Suprapubic skin (tissue), 4 donors: ENCODE measurements at regions not wholly inside any gene's neighbourhood (a gene's known extent, or its start where the extent isn't known, plus 50 kb on each side); places are given as distances from the start of the nearest gene placed in this dataset.

Source experiments
- DNase-seq, 2 donors: peaks; one replicate each; pipeline ENCODE4 v3.0.0-alpha.2; 2019; ENCODE audit warnings: low spot score in 2 of 2
- H3K27ac ChIP-seq: fragments of 200-600 bp; sonication (generic); one replicate; pipeline ENCODE4 v1.5.1; 2019
- H3K27me3 ChIP-seq: fragments of 200-600 bp; sonication (generic); one replicate; pipeline ENCODE4 v1.5.1; 2019
- H3K36me3 ChIP-seq: fragments of 200-600 bp; sonication (generic); one replicate; pipeline ENCODE4 v1.5.1; 2019
- H3K4me1 ChIP-seq: fragments of 200-600 bp; sonication (generic); one replicate; pipeline ENCODE4 v1.5.1; 2019
- H3K4me3 ChIP-seq: fragments of 200-600 bp; sonication (generic); one replicate; pipeline ENCODE4 v1.5.1; 2019; ENCODE audit warnings: mild to moderate bottlenecking
- H3K9me3 ChIP-seq: fragments of 200-600 bp; sonication (generic); one replicate; pipeline ENCODE4 v1.5.1; 2019
- CTCF ChIP-seq, 2 donors: fragments of 200-600 bp in 1 of 2; fragments of 450-650 bp in 1 of 2; sonication (generic) in 1 of 2; IDR thresholded peaks; one replicate each; pipeline ENCODE4 v1.5.1; 2016 to 2019; ENCODE audit warnings: antibody characterized with exemption in 2 of 2, mild to moderate bottlenecking in 1 of 2, moderate library complexity in 1 of 2
- EP300 ChIP-seq: sonication (generic); formaldehyde crosslinking; IDR thresholded peaks from one replicate; pipeline ENCODE4 v1.6.1; 2017; ENCODE audit warnings: antibody characterized with exemption
- POLR2A ChIP-seq, 2 donors: fragments of 450-650 bp; IDR thresholded peaks; one replicate each; pipeline ENCODE4 v1.6.1; 2017; ENCODE audit warnings: antibody characterized with exemption in 2 of 2, mild to moderate bottlenecking in 2 of 2, moderate library complexity in 2 of 2
- POLR2AphosphoS5 ChIP-seq, 3 donors: sonication (generic); formaldehyde crosslinking; IDR thresholded peaks; one replicate each; pipeline ENCODE4 v1.6.1; 2017; ENCODE audit warnings: antibody characterized with exemption in 3 of 3
- WGBS: methylation state at CpG from one replicate; pipeline ENCODE4 v1.1.5; 2018; 5-methylcytosine and 5-hydroxymethylcytosine counted together

- Histone ChIP-seq H3K36me3 (no peaks in the 10 kb centered on the region), H3K27ac (no peak overlapping the region), H3K9me3 (no peaks in the 10 kb centered on the region), H3K4me1 (no peaks in the 10 kb centered on the region), H3K27me3 (no peaks in the 10 kb centered on the region), H3K4me3 (no peak overlapping the region)
- no peak for DNase-seq
- no peak for TF ChIP-seq POLR2AphosphoS5 (IDR thresholded peaks at IDR 0.05)
- TF ChIP-seq POLR2A (IDR thresholded peaks at IDR 0.05), result no peak
- TF ChIP-seq EP300, result no peak
- TF ChIP-seq CTCF (IDR thresholded peaks at IDR 0.05), result no peak
- 65% methylated on average over 5 of the region's 5 CpGs for WGBS
These were observed 190.0 kb downstream of the ST6GAL2 start for GRCh38 chr2:106695919-106696318.

DNA sequence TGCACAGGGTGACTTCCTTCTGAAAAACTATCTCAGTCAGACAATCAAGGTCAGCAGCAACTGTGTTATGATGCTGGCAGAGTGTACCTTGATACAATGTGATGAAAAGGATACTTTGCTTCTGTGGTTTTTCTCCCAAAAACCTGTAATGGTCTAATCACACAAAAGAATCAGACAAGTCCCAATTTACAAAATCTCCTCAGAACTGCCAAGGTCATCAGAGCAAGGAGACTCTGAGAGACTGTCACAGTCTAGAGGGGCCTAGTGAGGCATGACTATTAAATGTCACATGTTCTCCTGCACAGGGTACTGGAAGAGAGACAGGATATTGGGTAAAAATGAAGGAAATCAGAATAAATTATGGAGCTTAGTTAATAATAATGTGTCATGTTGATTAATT, 185.4 kb downstream of the ST6GAL2 start:
- no peak overlapping the region for H3K27ac ChIP-seq
- H3K9me3 ChIP-seq, result no peaks in the 10 kb centered on the region
- no peak for DNase-seq
- TF ChIP-seq POLR2AphosphoS5 (IDR thresholded peaks at IDR 0.05) (no peak), CTCF (IDR thresholded peaks at IDR 0.05) (no peak), EP300 (no peak), POLR2A (IDR thresholded peaks at IDR 0.05) (no peak)
- H3K4me3 ChIP-seq, result no peak overlapping the region
- H3K4me1 ChIP-seq, result no peaks in the 10 kb centered on the region
- H3K27me3 ChIP-seq, result no peaks in the 10 kb centered on the region
- H3K36me3 ChIP-seq, result no peaks in the 10 kb centered on the region

GRCh38 chr2:106701203-106702022, 184.6 kb downstream of the ST6GAL2 start:
- no peak overlapping the region for H3K27ac ChIP-seq
- 60% methylated on average over 3 of the region's 3 CpGs for WGBS
- H3K36me3 ChIP-seq, result no peaks in the 10 kb centered on the region
- H3K4me1 ChIP-seq, result peaks cover 3% of the 10 kb centered on the region
- no peak overlapping the region for H3K4me3 ChIP-seq
- H3K27me3 ChIP-seq, result no peaks in the 10 kb centered on the region
- TF ChIP-seq POLR2A (IDR thresholded peaks at IDR 0.05) (no peak), EP300 (no peak), CTCF (IDR thresholded peaks at IDR 0.05) (no peak), POLR2AphosphoS5 (IDR thresholded peaks at IDR 0.05) (no peak)
- no peaks in the 10 kb centered on the region for H3K9me3 ChIP-seq
- DNase-seq, result no peak

- TF ChIP-seq POLR2AphosphoS5 (IDR thresholded peaks at IDR 0.05) (no peak), POLR2A (IDR thresholded peaks at IDR 0.05) (no peak), CTCF (IDR thresholded peaks at IDR 0.05) (no peak), EP300 (no peak)
These were observed 182.8 kb downstream of the ST6GAL2 start for GRCh38 chr2:106703161-106703560.

DNA sequence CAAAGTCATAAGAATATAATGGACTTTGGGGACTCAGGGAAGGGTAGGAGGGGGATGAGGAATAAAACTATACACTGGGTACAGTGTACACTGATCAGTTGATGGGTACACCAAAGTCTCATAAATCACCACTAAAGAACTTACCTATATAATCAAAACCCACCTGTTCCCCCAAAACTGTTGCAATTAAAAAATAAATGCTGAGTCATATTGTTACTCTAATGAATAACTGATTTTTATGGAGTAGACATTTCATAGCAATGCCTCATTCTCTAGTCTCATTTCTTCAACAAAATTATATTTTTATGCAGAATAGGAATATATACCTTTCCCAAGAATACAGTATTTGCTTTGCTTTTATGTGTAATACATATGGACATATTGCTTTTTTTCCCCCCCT, 181.2 kb downstream of the ST6GAL2 start:
- Histone ChIP-seq H3K4me1 (peaks cover 9% of the 10 kb centered on the region), H3K36me3 (no peaks in the 10 kb centered on the region), H3K9me3 (no peaks in the 10 kb centered on the region), H3K27ac (no peak overlapping the region), H3K4me3 (no peak overlapping the region), H3K27me3 (no peaks in the 10 kb centered on the region)
- no peak for TF ChIP-seq POLR2A (IDR thresholded peaks at IDR 0.05)
- TF ChIP-seq EP300, result no peak
- TF ChIP-seq CTCF (IDR thresholded peaks at IDR 0.05), result no peak
- no peak for TF ChIP-seq POLR2AphosphoS5 (IDR thresholded peaks at IDR 0.05)
- DNase-seq, result no peak

More at GRCh38 chr2:106703161-106703560, 182.8 kb downstream of the ST6GAL2 start:
- no peak for DNase-seq
- H3K9me3 ChIP-seq, result no peaks in the 10 kb centered on the region
- H3K27ac ChIP-seq, result no peak overlapping the region
- H3K4me1 ChIP-seq, result peaks cover 9% of the 10 kb centered on the region
- no peaks in the 10 kb centered on the region for H3K36me3 ChIP-seq
- H3K4me3 ChIP-seq, result no peak overlapping the region
- WGBS, result 47% methylated on average over 6 of the region's 6 CpGs
- no peaks in the 10 kb centered on the region for H3K27me3 ChIP-seq
